Neural cell (in vitro differentiated cells): ENCODE measurements at regions not wholly inside any gene's neighbourhood (a gene's known extent, or its start where the extent isn't known, plus 50 kb on each side); places are given as distances from the start of the nearest gene placed in this dataset.

Experiments
- EP300 ChIP-seq: fragments of 450-650 bp; conservative IDR thresholded peaks from 2 replicates; pipeline ENCODE4 v1.6.1; 2014; ENCODE audit warnings: antibody characterized with exemption, mild to moderate bottlenecking, moderate library complexity; ENCODE audit not compliant: poor library complexity, severe bottlenecking
- EZH2 ChIP-seq: fragments of 200-600, 300-800 bp; shearing (Covaris generic), sonication (generic); IDR thresholded peaks from 2 replicates; pipeline ENCODE4 v1.6.1; 2014; ENCODE audit warnings: antibody characterized with exemption, low read length, borderline replicate concordance, mild to moderate bottlenecking; ENCODE audit not compliant: insufficient read depth, poor library complexity, severe bottlenecking
- MXI1 ChIP-seq: fragments of 450-650 bp; conservative IDR thresholded peaks from 2 replicates; pipeline ENCODE4 v1.6.1; 2014; ENCODE audit warnings: antibody characterized with exemption, mild to moderate bottlenecking; ENCODE audit not compliant: poor library complexity, severe bottlenecking
- POLR2AphosphoS5 ChIP-seq: IDR thresholded peaks from 2 replicates; pipeline ENCODE4 v1.6.1; 2012
- RAD21 ChIP-seq: fragments of 450-650 bp; conservative IDR thresholded peaks from 2 replicates; pipeline ENCODE4 v1.6.1; 2014; ENCODE audit warnings: antibody characterized with exemption, mild to moderate bottlenecking, moderate library complexity
- SMC3 ChIP-seq: fragments of 450-650 bp; conservative IDR thresholded peaks from 2 replicates; pipeline ENCODE4 v1.6.1; 2014; ENCODE audit warnings: antibody characterized with exemption, mild to moderate bottlenecking, moderate library complexity; ENCODE audit not compliant: poor library complexity
- TAF1 ChIP-seq: IDR thresholded peaks from 2 replicates; pipeline ENCODE4 v1.6.1; 2012; ENCODE audit warnings: low read depth
- TF ChIP-seq, protein P1 (sequence below): fragments of 450-650 bp; IDR thresholded peaks from 2 replicates; pipeline ENCODE4 v1.5.1; 2014; ENCODE audit warnings: antibody characterized with exemption, mild to moderate bottlenecking, moderate library complexity; ENCODE audit not compliant: poor library complexity, severe bottlenecking
- TF ChIP-seq, protein P2 (sequence below): IDR thresholded peaks from 2 replicates; pipeline ENCODE4 v1.6.1; 2012; ENCODE audit warnings: borderline replicate concordance

GRCh38 chr5:119795768-119796167 is 166.4 kb downstream of the FAM170A start:
- TF ChIP-seq, protein P1, sequence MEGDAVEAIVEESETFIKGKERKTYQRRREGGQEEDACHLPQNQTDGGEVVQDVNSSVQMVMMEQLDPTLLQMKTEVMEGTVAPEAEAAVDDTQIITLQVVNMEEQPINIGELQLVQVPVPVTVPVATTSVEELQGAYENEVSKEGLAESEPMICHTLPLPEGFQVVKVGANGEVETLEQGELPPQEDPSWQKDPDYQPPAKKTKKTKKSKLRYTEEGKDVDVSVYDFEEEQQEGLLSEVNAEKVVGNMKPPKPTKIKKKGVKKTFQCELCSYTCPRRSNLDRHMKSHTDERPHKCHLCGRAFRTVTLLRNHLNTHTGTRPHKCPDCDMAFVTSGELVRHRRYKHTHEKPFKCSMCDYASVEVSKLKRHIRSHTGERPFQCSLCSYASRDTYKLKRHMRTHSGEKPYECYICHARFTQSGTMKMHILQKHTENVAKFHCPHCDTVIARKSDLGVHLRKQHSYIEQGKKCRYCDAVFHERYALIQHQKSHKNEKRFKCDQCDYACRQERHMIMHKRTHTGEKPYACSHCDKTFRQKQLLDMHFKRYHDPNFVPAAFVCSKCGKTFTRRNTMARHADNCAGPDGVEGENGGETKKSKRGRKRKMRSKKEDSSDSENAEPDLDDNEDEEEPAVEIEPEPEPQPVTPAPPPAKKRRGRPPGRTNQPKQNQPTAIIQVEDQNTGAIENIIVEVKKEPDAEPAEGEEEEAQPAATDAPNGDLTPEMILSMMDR: no peak
- TF ChIP-seq EZH2 (no peak), MXI1 (no peak), EP300 (no peak), POLR2AphosphoS5 (no peak), SMC3 (no peak), RAD21 (no peak), TAF1 (no peak)
- TF ChIP-seq, protein P2, sequence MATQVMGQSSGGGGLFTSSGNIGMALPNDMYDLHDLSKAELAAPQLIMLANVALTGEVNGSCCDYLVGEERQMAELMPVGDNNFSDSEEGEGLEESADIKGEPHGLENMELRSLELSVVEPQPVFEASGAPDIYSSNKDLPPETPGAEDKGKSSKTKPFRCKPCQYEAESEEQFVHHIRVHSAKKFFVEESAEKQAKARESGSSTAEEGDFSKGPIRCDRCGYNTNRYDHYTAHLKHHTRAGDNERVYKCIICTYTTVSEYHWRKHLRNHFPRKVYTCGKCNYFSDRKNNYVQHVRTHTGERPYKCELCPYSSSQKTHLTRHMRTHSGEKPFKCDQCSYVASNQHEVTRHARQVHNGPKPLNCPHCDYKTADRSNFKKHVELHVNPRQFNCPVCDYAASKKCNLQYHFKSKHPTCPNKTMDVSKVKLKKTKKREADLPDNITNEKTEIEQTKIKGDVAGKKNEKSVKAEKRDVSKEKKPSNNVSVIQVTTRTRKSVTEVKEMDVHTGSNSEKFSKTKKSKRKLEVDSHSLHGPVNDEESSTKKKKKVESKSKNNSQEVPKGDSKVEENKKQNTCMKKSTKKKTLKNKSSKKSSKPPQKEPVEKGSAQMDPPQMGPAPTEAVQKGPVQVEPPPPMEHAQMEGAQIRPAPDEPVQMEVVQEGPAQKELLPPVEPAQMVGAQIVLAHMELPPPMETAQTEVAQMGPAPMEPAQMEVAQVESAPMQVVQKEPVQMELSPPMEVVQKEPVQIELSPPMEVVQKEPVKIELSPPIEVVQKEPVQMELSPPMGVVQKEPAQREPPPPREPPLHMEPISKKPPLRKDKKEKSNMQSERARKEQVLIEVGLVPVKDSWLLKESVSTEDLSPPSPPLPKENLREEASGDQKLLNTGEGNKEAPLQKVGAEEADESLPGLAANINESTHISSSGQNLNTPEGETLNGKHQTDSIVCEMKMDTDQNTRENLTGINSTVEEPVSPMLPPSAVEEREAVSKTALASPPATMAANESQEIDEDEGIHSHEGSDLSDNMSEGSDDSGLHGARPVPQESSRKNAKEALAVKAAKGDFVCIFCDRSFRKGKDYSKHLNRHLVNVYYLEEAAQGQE: no peak
